ENCODE measurements at regions not wholly inside any gene's neighbourhood (a gene's known extent, or its start where the extent isn't known, plus 50 kb on each side); places are given as distances from the start of the nearest gene placed in this dataset.

DNA sequence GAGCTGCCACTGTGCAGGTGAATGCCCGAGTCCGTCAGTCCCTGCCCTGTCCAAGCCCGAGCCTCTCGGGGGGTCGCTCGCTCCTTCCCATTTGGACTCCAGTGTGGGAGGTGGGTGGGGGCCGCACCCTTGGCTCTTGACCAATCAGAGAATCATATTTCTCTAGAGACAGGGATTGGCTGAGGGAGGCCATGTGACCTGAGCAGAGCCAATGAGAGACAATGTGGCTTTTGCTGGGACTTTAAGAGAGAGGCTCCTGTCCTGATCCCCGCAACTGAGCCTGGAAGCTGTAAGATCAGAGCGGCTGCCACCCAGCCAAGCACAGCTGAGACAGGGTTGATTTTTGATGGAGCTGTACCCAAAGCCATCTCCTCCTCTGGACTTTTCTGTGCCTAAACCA, 199.3 kb downstream of the TFAP2C start:
- no peak for DNase-seq (ENCODE audit: low read depth in 4 of 4, low spot score in 3 of 4)

DNA sequence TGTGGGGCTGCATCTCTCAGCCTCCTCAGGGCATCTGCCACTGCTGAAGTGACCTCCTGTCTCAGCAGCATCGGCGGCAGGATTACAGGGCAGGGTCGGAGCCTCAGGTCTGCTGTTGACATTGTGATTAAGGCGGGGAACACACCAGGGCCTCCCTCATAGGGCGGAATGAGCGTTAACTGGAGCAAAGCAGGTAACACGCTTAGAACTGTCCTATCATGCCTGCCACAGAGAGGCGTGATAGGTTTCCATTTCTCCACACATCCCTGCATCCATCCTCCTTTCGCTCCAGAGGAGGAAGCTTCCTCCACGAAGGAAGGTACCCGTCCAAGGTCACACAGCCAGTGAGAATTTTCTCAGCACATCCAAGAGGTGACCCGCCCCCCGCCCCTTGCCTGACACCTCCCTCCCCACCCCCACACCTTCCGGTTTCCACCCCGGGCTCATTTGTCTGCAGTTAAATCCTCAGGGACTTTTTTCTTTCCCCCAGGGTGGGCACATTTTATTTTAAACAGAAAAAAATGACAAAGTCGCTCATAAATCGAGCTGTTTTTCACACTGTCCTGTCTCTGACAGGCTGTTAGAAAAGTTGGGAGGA, 200.8 kb downstream of the TFAP2C start:
- no peak for DNase-seq (ENCODE audit: low read depth in 4 of 4, low spot score in 3 of 4)

GRCh38 chr20:56831795-56832194, 202.7 kb downstream of the TFAP2C start:
- no peak for DNase-seq (ENCODE audit: low read depth in 4 of 4, low spot score in 3 of 4)

DNA sequence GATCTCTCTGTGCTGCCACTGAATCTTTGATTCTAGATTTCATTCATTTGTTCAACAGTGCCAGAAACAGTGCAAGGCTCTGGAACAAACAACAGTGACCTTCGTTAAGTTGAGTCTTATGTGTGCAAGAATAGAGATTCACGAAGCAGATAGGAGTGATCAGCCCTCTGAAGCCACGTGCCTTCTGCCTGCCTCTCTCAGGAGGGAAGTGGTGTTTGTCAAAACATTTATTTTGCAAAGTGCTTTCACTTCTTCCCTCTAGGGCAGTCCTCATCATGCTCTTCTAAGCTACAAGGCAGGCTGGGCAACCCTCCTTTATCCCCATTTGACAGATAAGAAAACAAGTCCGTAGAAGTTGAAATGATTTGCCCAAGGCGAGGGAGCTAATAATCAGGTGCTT, 204.3 kb downstream of the TFAP2C start:
- no peak for DNase-seq (ENCODE audit: low read depth in 4 of 4, low spot score in 3 of 4)

DNA sequence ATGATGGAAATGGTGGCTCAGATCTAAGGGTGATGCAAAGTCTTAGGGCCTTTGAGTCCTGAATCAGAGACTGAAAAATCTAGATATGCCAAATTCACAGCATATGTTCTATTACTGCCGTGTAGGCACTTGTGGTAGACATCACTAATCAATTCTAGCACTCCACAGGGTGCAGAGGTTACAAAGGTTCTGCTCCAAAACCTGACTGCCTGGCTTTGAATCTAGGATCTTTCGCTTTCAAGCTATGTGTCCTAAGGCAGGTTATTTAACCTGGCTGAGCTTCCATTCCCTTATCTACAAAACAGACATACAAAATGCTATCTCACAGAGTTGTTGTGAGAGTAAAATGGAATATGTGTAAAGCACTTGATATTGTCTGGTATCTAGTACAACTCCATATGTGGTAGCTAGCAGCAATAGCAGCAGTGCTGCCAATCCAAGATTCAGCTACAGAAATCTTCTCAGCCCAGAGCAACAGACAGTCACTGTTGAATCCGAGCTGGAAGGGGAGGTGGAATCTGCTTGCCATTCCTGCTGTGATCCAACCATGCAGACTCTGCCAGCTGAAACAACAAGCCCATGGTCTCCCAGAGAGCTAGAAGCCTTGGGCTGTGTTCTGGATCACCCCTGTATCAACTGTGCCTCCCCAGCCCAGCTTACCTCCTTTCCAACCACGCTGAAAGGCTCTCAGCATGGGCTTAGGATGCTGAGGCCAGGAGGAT, 206.9 kb downstream of the TFAP2C start:
- DNase-seq (ENCODE audit: low read depth in 4 of 4, low spot score in 3 of 4), result no peak

DNA sequence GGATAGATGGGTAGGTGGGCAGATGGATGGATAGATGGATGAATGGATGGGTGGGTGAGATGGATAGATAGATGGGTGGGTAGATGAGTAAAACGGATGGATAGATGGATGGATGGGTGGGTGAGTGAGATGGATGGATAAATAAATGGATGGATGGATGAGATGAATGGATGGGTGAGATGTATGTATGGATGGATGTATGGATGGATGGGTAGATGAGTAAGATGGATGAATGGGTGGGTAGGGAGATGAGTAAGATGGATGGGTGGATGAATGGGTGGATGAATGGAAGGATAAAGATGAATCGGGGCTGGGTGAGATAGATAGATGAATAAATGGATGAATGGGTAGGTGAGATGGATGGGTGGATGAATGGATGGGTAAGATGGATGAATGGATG, 210.1 kb downstream of the TFAP2C start:
- DNase-seq (ENCODE audit: low read depth in 4 of 4, low spot score in 3 of 4), result no peak

DNA sequence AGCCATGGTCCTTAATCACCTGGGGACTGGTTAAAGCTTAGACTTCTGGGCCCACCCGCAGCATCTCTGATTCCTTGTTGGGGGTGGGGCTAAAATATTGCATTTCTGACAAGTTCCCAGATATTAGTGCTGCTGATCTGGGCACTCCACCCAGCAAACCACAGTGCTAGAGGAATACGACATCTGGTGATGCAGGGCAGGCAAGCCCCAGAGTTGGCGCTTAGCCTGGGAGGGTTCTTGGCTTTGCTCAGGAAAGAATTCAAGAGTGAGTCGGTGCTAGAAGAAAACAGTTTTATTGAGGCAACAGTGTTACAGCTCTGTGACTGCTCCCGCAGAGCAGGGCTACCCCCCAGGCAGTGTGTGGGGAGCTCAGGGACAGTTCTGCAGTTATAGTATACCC, 210.7 kb downstream of the TFAP2C start:
- no peak for DNase-seq (ENCODE audit: low read depth in 4 of 4, low spot score in 3 of 4)

- DNase-seq (ENCODE audit: low read depth in 4 of 4, low spot score in 3 of 4), result no peak
Measured at GRCh38 chr20:56840716-56841261, 211.7 kb downstream of the TFAP2C start.

DNA sequence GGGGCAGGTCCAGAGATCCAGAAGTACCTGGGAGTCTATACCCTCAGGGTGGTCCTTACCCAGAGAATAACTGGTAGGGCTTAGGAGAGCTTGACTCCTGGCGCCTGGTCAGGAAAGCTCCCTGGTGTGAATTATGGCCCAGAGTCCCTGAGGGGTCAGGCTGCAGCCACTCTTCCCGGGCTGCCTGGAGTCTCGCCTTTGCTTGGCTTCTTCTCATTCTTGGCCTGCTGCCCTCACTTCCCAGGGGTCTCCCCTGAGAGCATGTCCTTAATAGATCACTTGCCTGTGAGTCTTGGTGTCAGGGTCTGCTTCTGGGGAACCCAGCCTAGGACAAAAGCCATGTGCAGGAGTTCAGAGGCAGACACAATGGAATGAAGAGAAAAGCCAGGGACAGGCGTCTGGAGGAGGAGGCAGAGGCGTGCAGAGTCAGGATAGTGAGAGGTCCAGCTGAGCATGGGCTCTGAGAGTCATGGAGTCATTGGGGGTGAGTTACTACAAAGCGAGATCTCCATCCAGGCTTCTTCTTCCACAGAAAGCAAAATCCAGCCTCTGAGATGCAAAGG, 212.3 kb downstream of the TFAP2C start:
- no peak for DNase-seq (ENCODE audit: low read depth in 4 of 4, low spot score in 3 of 4)

GRCh38 chr20:56842056-56842455, 212.9 kb downstream of the TFAP2C start:
- DNase-seq (ENCODE audit: low read depth in 4 of 4, low spot score in 3 of 4), result no peak

DNA sequence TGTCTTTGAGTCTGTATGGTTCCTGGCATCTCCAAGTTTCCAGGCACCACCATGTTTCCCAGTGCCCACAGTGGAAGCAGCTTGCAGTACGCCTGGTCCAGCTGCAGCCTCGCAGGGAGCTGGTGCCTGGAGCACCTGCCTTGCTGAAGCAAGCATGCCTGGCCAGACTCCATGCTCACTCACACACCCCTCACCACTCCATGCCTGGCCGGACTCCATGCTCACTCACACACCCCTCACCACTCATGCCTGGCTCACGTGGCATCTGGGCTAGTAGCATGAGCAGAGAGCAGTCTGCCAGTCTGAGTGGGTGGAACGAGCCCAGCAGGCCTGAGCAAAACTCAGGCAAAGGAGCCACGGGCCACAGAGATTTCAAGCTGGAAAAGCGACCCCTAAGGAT, 214.3 kb downstream of the TFAP2C start:
- DNase-seq (ENCODE audit: low read depth in 4 of 4, low spot score in 3 of 4), result no peak

GRCh38 chr20:56843817-56844216, 214.7 kb downstream of the TFAP2C start:
- DNase-seq (ENCODE audit: low read depth in 4 of 4, low spot score in 3 of 4), result no peak

DNA sequence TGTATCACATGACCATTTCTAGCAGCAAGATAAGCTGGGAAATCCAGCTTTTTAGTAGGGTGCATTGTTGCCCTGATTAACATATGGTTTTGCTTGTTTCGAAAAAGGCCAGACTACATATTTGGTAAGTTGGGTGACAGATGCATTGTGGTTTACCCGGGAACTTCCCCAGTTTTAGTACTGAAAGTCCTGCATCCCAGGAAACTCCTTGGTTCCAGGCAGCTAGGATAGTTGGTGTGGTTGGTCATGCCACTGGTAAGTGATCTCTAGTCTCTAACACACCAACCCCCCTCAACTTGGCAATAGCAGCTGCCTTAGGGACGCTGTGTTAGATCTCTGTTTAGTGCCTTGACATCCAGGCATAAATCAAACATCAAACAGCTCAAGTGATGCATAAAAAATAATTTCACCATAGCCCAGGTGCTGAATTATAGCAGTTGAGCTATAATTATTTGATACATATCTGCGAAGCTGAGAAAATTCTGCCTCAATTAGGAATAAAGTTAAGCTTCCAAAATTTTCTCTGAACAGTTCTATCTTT, 216.5 kb downstream of the TFAP2C start:
- DNase-seq (ENCODE audit: low read depth in 4 of 4, low spot score in 3 of 4), result no peak

DNA sequence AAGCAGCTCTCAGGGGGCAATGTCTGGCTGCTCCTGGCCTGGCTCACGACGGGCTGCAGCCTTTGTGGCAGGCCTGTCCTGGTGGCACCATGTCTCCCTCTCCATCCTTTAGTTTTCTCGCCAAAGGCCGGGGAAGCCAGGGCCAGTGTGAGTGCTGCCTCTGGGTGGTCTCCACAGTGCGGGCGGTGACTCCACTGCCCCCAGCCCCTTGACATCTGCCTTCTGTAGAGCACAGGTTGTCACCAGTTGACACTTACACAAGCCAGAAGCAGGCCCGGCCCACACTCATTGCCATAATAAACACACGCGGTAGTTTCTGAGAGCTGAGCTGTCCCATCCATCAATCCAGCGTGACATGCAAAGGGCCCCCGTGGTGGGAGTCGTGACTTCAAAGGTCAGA, 219.5 kb downstream of the TFAP2C start:
- no peak for DNase-seq (ENCODE audit: low read depth in 4 of 4, low spot score in 3 of 4)

GRCh38 chr20:56851552-56851951, 222.4 kb downstream of the TFAP2C start:
- DNase-seq (ENCODE audit: low read depth in 4 of 4, low spot score in 3 of 4), result no peak

DNA sequence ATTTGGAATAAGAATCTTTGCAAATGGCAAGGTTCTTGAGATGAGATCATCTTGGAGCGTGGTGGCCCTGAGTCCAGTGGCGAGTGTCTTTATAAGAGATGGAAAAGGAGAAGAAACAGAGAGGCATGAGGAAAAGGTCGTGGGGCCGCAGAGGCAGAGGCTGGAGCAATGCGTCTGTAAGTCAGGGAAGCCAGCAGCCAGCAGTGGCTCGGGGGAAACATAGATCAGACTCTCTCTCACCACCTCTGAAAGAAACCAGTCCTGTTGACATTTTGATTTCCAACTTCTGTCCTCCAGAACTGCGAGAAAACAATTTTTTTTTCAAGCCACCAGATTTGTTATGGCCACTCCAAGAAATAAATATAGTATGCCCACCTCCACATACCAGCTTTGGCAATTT, 226.6 kb downstream of the TFAP2C start:
- DNase-seq (ENCODE audit: low read depth in 4 of 4, low spot score in 3 of 4), result no peak

GRCh38 chr20:56857950-56858349, 228.8 kb downstream of the TFAP2C start:
- DNase-seq (ENCODE audit: low read depth in 4 of 4, low spot score in 3 of 4), result no peak

GRCh38 chr20:56859039-56859800, 230.1 kb downstream of the TFAP2C start:
- DNase-seq (ENCODE audit: low read depth in 4 of 4, low spot score in 3 of 4), result no peak

DNA sequence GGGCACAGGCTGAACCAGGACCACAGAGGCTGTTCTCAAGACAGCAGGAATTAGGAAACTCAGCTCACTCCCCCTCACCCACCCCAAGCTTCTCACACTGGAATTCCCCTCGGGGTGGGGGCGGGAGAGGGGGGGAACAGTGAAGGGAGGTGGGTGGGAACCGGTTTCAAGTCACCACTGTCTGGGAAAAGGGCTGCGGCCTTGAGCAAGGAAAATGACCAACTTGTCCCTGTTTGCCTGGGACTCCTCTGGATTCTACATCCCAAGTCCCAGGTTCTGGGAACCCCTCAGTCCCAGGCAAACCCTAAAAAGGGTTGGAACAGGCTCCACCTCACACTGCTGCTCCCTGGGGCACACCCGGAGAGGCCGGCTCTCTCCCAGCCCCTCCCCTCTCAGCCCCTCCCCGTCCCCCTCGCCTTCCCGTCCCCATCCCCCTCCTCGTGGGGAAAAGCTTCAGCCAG, 230.7 kb downstream of the TFAP2C start:
- peak in 1 of 4 donors; percentile 31 for DNase-seq (ENCODE audit: low read depth in 4 of 4, low spot score in 3 of 4)

GRCh38 chr20:56860413-56860812, 231.3 kb downstream of the TFAP2C start:
- DNase-seq (ENCODE audit: low read depth in 4 of 4, low spot score in 3 of 4), result no peak

DNA sequence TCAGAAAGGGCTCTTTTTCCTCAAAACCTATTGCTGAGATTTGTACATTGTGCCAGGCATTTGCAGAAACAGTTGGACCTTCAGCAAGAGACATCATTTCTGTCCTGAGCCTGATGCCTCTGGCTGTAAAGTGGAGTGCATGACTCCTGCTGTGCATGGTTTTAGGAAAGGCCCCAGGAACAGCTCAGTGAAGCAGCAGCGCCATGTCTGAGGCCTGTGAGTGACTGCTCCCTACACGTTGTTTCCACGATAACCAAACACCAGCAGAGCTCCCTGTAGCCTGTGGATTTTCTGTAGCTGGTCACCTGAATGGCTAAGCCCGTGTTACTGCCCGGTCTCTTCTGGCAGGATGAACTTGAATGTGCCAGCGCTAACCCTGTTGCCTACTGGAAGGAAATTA, 232.5 kb downstream of the TFAP2C start:
- no peak for DNase-seq (ENCODE audit: low read depth in 4 of 4, low spot score in 3 of 4)

Data from right renal pelvis (tissue), 4 donors.